Endothelial cell of umbilical vein (primary cell): ENCODE measurements at regions not wholly inside any gene's neighbourhood (a gene's known extent, or its start where the extent isn't known, plus 50 kb on each side); places are given as distances from the start of the nearest gene placed in this dataset.

Source experiments
- BruUV-seq: library from RNA; stranded (reverse); fragments of 400-500 nt; replicated peaks from 2 replicates; lab custom pipeline; 2021; lab: Mats Ljungman, UMichigan
- CTCF ChIA-PET: fragments of 300-600, 350-600 bp; sonication (Branson Sonifier 250); formaldehyde crosslinking; loops from one replicate; lab custom pipeline; 2021; ENCODE audit warnings: antibody characterized with exemption, inconsistent platforms; lab: Charles Lee
- POLR2A ChIA-PET: fragments of 300-600, 350-600 bp; sonication (Branson Sonifier 250); formaldehyde crosslinking; loops from one replicate; lab custom pipeline; 2021; ENCODE audit warnings: antibody characterized with exemption, inconsistent platforms; lab: Charles Lee
- DNase-seq: peaks from one replicate; pipeline ENCODE4 v3.0.0-alpha.2; 2011; ENCODE audit warnings: low read depth, low spot score
- FAIRE-seq: peaks from 2 replicates; lab custom pipeline; 2011; peaks lifted over from hg19 to GRCh38; lab: Jason Lieb, UNC
- H2AFZ ChIP-seq: 2 replicates; pipeline ENCODE4 v1.6.0; 2012; ENCODE audit warnings: low read depth, low read length, control low read depth, inconsistent platforms
- H3K27ac ChIP-seq: 2 replicates; pipeline ENCODE4 v1.5.1; 2011; ENCODE audit warnings: low read depth, mild to moderate bottlenecking, control low read depth, low read length, moderate library complexity; ENCODE audit not compliant: insufficient read depth
- H3K27me3 ChIP-seq, 2 experiments: 2 replicates each; pipeline versions ENCODE4 v1.6.0 to v1.6.1; 2011; ENCODE audit warnings: low read length in 2 of 2, mixed read lengths in 1 of 2; ENCODE audit not compliant: control insufficient read depth in 2 of 2, insufficient read depth in 2 of 2
- H3K36me3 ChIP-seq, 2 experiments: 2 replicates in 1 of 2; 3 replicates in 1 of 2; pipeline ENCODE4 v1.5.1; 2011; ENCODE audit warnings: low read length in 2 of 2, mild to moderate bottlenecking in 1 of 2, moderate library complexity in 1 of 2; ENCODE audit not compliant: control insufficient read depth in 2 of 2, insufficient read depth in 2 of 2; ENCODE audit errors: extremely low read depth in 1 of 2
- H3K4me1 ChIP-seq: 3 replicates; pipeline ENCODE4 v1.5.1; 2011; ENCODE audit warnings: mild to moderate bottlenecking, low read length; ENCODE audit not compliant: control insufficient read depth, insufficient read depth; ENCODE audit errors: extremely low read depth
- H3K4me2 ChIP-seq: 2 replicates; pipeline ENCODE4 v1.6.1; 2011; ENCODE audit warnings: low read length, control low read depth, mixed read lengths; ENCODE audit not compliant: insufficient read depth
- H3K4me3 ChIP-seq, 3 experiments: fragments of 200-600 bp in 1 of 3; sonication (generic), shearing (Covaris generic) in 1 of 3; replicated peaks in 1 of 3; 2 replicates each; pipeline ENCODE4 v1.5.1; 2011 to 2016; ENCODE audit warnings: control low read depth in 3 of 3, low read length in 3 of 3, mild to moderate bottlenecking in 2 of 3, inconsistent platforms in 1 of 3, low read depth in 1 of 3, moderate library complexity in 1 of 3; ENCODE audit not compliant: insufficient read depth in 1 of 3
- H3K79me2 ChIP-seq: 2 replicates; pipeline ENCODE4 v1.6.0; 2012; ENCODE audit warnings: low read length, inconsistent platforms; ENCODE audit not compliant: control insufficient read depth, insufficient read depth
- H3K9ac ChIP-seq: replicated peaks from 2 replicates; pipeline ENCODE3; 2011; ENCODE audit warnings: low read length, control low read depth; ENCODE audit not compliant: insufficient read depth; ENCODE audit errors: extremely low read depth
- H3K9me1 ChIP-seq: replicated peaks from 3 replicates; pipeline ENCODE4 v1.6.0; 2011; ENCODE audit warnings: mild to moderate bottlenecking, low read length; ENCODE audit not compliant: control insufficient read depth, insufficient read depth; ENCODE audit errors: extremely low read depth
- H3K9me3 ChIP-seq: replicated peaks from 2 replicates; pipeline ENCODE4 v1.5.1; 2012; ENCODE audit warnings: low read length, inconsistent platforms; ENCODE audit not compliant: control insufficient read depth, insufficient read depth
- H4K20me1 ChIP-seq: replicated peaks from 2 replicates; pipeline ENCODE3; 2011; ENCODE audit warnings: mild to moderate bottlenecking, low read length; ENCODE audit not compliant: control insufficient read depth, insufficient read depth; ENCODE audit errors: extremely low read depth
- FOS ChIP-seq: IDR thresholded peaks from 2 replicates; pipeline ENCODE4 v1.6.1; 2011; ENCODE audit warnings: mild to moderate bottlenecking, low read length, moderate library complexity, borderline replicate concordance; ENCODE audit not compliant: insufficient read depth
- JUN ChIP-seq: IDR thresholded peaks from 2 replicates; pipeline ENCODE4 v1.6.1; 2011; ENCODE audit warnings: borderline replicate concordance, low read depth; ENCODE audit not compliant: insufficient read length, insufficient read depth
- POLR2A ChIP-seq: IDR thresholded peaks from 2 replicates; pipeline ENCODE4 v1.6.1; 2012; ENCODE audit warnings: low read depth, mild to moderate bottlenecking, control low read depth, low read length
- POLR2AphosphoS5 ChIP-seq: IDR thresholded peaks from 2 replicates; pipeline ENCODE4 v1.6.1; 2012; ENCODE audit warnings: low read depth, mild to moderate bottlenecking, control low read depth, low read length, moderate library complexity; ENCODE audit not compliant: insufficient read depth
- dilution Hi-C: fragments of 300-500 bp; cut with MboI; formaldehyde crosslinking; loops from one replicate; pipeline ENCODE4 v1.15.0; 2019; ENCODE audit warnings: low sequenced_read_pairs; ENCODE audit not compliant: extremely low pct_ligation_motif_present
- intact Hi-C: fragments of 100-400 bp; cut with micrococcal nuclease; formaldehyde crosslinking; loops from one replicate; pipeline ENCODE4 v1.10.0; 2022

GRCh38 chr7:116361767-116362166 lies 137.8 kb upstream of the CAV2 start:
- Histone ChIP-seq H3K4me1 (peaks cover 38% of the 10 kb centered on the region), H3K9ac (no peak overlapping the region), H3K9me3 (no peaks in the 10 kb centered on the region), H3K4me2 (no peak overlapping the region), H3K4me3 (no peak overlapping the region), H3K27ac (no peak overlapping the region), H4K20me1 (no peaks in the 10 kb centered on the region), H3K79me2 (no peaks in the 10 kb centered on the region), H3K27me3 (no peaks in the 10 kb centered on the region), H2AFZ (peak overlapping the region; percentile 44), H3K36me3 (no peaks in the 10 kb centered on the region), H3K9me1 (no peaks in the 10 kb centered on the region)
- no peak for FAIRE-seq
- DNase-seq: no peak
- intact Hi-C loops: no loop called here
- dilution Hi-C loops: no loop called here
- TF ChIP-seq POLR2AphosphoS5 (no peak), FOS (no peak)
- ChIA-PET POLR2A (interaction anchor here (0.6 kb wide), 1 partner anchor 62 kb away, joined by 3 read pairs; no protein-coding TSS in a partner anchor), CTCF (interaction anchor here (1.2 kb wide), 1 partner anchor 18 kb away, joined by 3 read pairs; no protein-coding TSS in a partner anchor)
- BruUV-seq: no TSS peak

DNA sequence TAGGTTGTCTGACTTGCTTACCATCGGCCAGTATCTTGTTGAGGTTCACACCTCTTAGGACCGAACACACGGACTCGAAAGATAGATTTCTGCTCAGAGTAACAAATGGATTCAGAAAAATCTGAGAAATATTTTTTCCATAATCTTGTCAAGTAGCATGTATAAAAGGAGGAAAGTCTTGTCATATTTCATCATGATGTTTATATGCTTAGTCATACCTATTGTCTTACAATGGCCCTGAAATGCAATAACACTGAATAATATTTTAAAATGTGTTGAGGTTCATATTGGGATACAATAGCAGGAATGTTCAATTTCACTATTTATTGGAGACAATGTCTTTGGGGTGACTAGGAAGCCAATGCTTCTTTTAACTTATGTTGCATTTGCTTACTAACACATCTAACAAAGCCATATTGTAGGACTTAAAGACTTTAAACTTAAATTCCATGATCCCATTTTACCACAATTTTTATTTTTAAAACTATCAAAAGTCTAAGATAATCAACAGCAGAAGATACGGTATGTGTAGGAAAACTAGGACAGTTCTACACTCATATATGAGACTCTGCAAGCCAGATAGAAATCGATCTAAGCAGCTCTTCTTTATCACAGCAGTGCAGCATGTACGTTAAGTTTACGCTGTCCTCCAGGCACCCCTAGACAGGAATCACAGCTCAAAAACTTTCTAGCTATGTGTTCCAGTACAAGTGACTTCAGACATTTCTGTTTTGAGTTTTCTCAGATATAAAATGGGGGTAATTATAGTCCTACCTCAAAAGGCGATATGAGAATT lies 135.7 kb upstream of the CAV2 start:
- Histone ChIP-seq H3K4me3 (no peak overlapping the region), H3K36me3 (no peaks in the 10 kb centered on the region), H3K9me3 (no peaks in the 10 kb centered on the region), H3K27ac (peak overlapping the region; percentile 94), H3K9me1 (no peaks in the 10 kb centered on the region), H3K9ac (peak overlapping the region; percentile 47), H2AFZ (peak overlapping the region; percentile 82), H3K79me2 (no peaks in the 10 kb centered on the region), H3K27me3 (no peaks in the 10 kb centered on the region), H3K4me2 (peak overlapping the region; percentile 24), H4K20me1 (no peaks in the 10 kb centered on the region), H3K4me1 (peaks cover 20% of the 10 kb centered on the region)
- DNase-seq (peak; percentile 81), FAIRE-seq (peak; percentile 90)
- dilution Hi-C loops (no loop called here), intact Hi-C loops (no loop called here)
- CTCF ChIA-PET: interaction anchor here (1.5 kb wide), 1 partner anchor 158 kb away, joined by 3 read pairs; no protein-coding TSS in a partner anchor
- TF ChIP-seq JUN (peak; percentile 78), FOS (peak; percentile 66), POLR2A (no peak)
- BruUV-seq: no TSS peak
- POLR2A ChIA-PET: no interaction called here
